ENCODE measurements at regions not wholly inside any gene's neighbourhood (a gene's known extent, or its start where the extent isn't known, plus 50 kb on each side); places are given as distances from the start of the nearest gene placed in this dataset.

DNA sequence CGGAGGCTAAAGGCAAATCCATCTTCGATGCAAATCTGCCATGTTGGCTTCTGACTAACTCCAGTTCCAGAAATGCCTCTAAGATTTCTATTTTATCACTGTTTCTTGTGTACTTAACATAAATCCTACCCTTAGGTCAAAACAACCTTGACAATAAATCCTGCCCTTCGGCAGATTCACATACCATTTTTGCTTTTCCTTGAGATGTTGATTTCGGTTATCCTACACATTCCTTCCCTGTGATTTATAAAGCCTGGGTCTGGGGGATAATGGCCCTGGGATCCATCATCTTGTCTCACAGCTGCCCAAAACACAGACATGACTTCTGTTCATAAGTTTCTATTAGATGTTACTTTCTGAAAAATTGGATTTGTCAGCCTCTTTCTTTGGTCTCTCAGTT is 231.7 kb upstream of the CARD18 start:
- no peak for TF ChIP-seq EZH2 (IDR thresholded peaks at IDR 0.05; ENCODE audit: borderline replicate concordance, low read depth, low read length, severe bottlenecking)
- TF ChIP-seq, protein P1, sequence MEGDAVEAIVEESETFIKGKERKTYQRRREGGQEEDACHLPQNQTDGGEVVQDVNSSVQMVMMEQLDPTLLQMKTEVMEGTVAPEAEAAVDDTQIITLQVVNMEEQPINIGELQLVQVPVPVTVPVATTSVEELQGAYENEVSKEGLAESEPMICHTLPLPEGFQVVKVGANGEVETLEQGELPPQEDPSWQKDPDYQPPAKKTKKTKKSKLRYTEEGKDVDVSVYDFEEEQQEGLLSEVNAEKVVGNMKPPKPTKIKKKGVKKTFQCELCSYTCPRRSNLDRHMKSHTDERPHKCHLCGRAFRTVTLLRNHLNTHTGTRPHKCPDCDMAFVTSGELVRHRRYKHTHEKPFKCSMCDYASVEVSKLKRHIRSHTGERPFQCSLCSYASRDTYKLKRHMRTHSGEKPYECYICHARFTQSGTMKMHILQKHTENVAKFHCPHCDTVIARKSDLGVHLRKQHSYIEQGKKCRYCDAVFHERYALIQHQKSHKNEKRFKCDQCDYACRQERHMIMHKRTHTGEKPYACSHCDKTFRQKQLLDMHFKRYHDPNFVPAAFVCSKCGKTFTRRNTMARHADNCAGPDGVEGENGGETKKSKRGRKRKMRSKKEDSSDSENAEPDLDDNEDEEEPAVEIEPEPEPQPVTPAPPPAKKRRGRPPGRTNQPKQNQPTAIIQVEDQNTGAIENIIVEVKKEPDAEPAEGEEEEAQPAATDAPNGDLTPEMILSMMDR (IDR thresholded peaks at IDR 0.05; ENCODE audit: borderline replicate concordance, extremely low read depth, low read length, poor library complexity, severe bottlenecking): no peak

Measured in DND-41 (cell line).